GM21717 (cell line): ENCODE measurements at regions not wholly inside any gene's neighbourhood (a gene's known extent, or its start where the extent isn't known, plus 50 kb on each side); places are given as distances from the start of the nearest gene placed in this dataset.

ENCODE experiments used
- ATAC-seq: cut with Tn5 transposase; IDR thresholded peaks from one replicate; pipeline ENCODE4 v1.9.1; 2021; ENCODE audit warnings: mild to moderate bottlenecking, moderate library complexity; ENCODE audit not compliant: unreplicated experiment

DNA sequence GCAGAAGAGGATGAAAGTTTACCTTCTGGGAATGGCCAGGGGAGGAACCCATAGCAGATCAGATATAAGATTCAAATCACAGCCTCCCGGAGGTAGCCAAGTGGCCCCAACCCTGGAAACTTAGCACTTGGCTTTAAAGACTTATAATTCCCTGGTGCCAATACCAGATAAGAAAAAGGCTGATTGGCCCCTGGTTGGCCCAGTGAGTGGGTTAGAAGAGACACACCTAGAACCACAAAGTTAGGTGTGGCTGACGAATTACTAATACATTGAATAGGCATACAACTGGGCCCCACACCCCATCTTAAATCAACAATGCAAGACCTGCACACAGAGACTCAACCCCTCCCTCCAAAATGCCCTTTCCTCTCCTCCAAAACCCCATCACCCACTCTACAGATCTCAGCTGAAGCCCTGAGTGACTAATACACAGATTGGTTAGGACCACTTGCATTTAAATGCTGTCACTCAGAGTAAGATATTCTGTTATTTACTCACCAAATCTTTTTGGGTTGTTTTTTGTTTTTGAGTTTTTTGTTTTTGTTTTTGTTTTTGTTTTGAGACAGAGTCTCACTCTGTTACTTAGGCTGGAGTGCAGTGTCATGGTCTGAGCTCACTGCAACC is 315.4 kb upstream of the JARID2 start:
- ATAC-seq, result no peak

GRCh38 chr6:14932485-14933182 is 313.2 kb upstream of the JARID2 start:
- ATAC-seq, result no peak

- ATAC-seq, result no peak
Measured at GRCh38 chr6:14933183-14933544, 312.7 kb upstream of the JARID2 start.

DNA sequence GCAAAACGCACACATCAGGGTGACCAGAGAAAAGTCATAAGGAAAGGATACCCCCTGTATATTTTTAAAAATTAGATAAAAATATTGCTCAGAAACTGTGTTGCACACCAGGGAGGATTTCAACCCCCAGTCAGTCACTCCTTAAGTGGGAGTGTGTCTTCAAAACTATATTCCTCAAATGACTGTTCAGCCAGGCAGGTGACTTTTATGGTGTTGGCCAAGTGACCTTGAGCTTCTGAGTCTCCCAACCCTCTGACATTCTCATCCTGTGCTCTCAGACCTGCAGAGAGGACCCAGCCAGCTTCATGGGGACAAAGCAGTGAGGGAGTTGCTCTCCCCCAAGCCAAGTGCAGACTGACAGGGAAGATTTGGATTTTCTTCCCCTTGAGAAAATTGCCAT is 311.9 kb upstream of the JARID2 start:
- no peak for ATAC-seq

GRCh38 chr6:14934844-14935243 is 311.0 kb upstream of the JARID2 start:
- no peak for ATAC-seq

DNA sequence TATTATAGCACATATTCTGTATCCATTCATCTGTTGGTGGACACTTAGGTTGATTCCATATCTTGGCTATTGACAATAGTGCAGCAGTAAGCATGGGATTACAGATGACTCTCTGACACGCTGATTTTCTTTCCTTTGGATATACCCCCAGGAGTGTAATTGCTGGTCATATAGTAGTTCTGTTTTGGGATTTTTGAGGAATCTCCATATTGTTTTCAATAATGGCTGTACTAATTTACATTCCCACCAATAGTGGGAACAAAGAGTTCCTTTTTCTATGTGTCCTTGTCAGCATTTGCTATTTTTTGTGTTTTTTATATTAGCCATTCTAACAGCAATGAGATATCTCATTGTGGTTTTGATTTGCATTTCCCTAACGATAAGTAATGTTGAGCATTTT is 309.0 kb upstream of the JARID2 start:
- no peak for ATAC-seq

- no peak for ATAC-seq
Measured at GRCh38 chr6:14943116-14943515, 302.8 kb upstream of the JARID2 start.

DNA sequence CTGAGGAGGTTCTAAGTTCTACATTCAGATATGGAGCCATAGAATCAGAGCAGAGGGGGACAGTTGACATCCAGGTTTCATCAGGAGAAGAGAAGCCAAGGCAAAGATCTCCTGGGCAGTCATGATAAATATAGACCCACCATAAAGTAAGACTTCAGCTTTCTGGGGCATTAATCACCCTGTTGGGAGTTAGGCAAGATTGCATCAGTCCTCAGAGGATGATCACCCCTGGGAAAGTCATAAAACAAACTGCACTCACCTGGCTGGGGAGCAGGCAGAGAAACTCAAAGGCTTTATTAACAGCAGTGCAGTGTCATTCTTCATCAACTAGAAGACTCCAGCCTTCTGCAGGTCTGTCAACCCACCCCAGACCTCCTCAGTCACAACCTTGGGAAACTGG is 301.3 kb upstream of the JARID2 start:
- no peak for ATAC-seq

DNA sequence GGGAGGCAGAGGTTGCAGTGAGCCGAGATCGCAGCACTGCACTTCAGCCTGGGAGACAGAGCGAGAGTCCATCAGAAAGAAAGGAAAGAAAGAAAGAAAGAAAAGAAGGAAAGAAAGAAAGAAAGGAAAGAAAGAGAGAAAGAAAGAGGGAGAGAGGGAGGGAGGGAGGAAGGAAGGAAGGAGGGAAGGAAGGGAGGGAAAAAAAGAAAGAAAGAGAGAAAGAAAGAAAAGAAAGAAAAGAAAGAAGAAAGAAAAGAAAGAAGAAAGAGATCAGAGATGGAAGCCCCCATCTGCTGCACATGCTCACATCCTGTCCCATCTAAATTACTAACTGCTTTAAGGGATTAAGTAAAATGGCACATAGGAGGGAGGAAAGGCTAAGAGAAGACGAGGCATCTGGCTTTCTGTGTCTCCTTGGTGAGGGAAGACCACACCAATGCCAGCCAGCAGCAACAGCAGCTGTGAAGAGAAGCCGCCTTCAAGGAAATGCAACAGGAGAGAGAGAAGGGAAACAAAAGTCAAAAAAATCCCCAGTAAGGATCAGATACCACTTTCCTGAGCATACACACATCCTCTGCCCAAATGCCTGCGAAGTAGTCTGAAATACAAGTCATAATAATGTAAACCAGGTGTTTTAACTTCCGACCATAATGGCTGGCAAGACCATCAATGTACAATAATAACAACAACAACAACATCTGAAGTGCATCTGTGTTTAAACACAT is 300.2 kb upstream of the JARID2 start:
- no peak for ATAC-seq

GRCh38 chr6:14946753-14947152 is 299.1 kb upstream of the JARID2 start:
- ATAC-seq, result no peak

- no peak for ATAC-seq
Measured at GRCh38 chr6:14948586-14949245, 297.2 kb upstream of the JARID2 start.

GRCh38 chr6:14950103-14950969 is 295.5 kb upstream of the JARID2 start:
- ATAC-seq, result no peak

DNA sequence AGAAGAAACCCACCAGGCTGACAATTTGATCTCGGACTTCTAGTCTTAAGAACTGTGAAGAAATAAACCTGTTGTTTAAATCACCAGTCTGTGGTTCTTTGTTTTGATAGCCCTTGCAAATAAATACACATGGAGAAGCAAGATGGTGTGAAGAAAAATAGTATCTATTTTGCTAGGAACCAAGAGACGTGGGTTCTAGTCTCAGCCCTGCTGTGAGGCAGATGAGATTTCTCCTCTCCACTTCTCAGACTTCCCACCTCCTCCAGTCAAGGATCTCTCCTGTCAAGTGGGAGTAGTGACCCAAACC is 294.9 kb upstream of the JARID2 start:
- no peak for ATAC-seq

DNA sequence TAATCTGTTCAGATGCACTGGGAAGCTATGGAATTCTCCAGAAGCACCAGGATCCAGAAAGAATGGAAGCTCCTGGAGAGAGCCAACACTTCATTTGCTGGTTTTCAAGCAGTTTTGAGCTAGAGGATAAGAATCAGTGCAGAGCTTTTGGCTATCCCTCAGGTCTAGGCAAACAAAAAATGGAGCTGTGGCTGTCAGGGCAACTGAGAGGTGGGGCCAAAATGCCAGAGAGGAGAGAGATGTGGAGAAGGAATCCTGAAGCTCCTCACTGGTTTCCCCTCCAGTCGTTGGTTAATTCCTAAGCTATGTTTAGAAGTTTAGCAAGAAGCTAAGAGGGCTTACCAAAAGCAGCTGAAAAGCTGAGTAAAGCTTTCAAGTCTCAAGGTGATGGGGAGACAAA is 294.2 kb upstream of the JARID2 start:
- ATAC-seq, result no peak

GRCh38 chr6:14953836-14954235 is 292.0 kb upstream of the JARID2 start:
- ATAC-seq, result no peak

DNA sequence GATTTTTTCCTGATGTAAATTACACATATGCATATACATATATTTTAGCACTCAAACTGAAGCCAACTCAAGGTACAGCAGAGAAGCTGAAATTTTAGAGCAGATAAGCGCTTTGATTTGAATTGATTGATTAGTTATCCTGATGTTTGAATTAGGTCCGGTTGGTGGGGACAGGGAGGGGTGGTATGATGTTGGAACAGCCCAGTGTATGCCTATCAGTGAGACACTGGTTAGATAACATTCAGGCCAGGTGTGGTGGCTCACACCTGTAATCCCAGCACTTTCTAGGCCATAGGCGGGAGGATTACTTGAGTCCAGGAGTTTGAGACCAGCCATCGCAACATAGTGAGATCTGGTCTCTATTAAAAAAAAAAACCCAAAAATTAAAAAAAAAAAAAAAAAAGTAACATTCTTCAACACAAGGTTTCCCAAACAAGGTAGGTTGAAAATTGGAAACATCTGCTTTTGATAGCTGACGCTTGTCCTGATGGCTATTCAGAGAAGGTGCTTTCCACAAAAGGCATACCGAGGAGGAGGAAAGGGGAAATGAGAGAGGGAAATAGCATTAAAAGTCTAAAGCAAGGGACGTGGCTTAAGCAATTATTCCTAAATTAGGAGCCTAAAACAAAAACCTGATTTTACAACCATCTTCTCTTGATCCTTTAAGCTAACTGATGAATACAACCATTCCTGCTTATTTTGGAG is 288.4 kb upstream of the JARID2 start:
- ATAC-seq, result no peak

DNA sequence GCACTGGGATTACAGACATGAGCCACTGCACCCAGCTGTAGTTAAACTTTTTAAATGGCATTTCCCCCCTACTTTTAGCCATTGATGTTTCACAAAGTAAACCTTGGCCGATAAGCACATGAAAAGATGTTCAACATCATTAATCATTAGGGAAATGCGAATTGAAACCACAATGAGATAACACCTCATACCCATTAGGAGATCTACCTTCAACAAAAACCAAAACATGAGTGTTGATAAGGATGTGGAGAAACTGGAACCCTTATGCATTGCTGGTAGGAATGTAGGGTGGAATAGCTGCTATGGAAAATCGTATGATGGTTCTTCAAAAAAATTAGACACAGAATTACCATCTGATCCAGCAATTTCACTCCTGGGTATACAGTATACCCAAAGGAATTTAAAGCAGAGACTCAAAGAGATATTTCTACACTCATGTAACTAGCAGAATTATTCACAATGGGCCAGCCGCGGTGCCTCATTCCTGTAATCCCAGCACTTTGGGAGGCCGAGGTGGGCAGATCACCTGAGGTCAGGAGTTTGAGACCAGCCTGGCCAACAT is 286.5 kb upstream of the JARID2 start:
- ATAC-seq, result no peak

DNA sequence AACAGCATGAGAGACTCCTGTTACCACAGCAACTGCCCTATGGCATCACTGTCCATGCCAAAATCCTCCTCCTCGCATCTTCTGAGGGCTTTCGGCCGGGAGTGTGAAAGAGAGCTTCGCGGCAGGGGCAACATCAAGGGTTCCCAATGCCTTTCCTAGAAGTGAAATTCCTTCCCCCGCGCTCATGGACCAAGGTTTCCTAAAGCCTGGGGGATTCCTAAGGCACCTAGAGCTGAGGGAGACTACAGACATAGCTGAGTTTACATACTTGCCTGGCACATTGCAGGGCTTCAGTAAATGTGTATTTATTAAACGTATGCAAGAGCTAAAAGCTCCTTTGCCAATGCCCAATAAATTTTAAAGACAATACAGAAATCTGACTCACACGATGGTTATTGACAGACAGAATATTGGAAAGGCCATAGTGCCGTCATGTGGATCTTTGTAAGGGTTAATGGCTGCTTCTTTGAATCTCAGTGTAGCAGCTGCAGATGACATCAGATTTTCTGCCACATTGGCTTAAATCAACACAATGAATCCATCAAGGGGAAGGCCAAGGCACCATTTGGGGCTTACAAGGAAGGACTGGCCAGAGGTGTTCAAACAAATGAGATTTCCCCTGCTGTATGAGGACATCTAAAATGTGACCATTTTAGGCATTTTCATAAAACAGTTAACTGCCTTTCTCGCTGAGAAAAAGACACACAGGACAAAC is 281.2 kb upstream of the JARID2 start:
- ATAC-seq, result no peak

- no peak for ATAC-seq
Measured at GRCh38 chr6:14965424-14966075, 280.3 kb upstream of the JARID2 start.
